Gastrocnemius medialis (tissue), 4 donors: ENCODE measurements at regions not wholly inside any gene's neighbourhood (a gene's known extent, or its start where the extent isn't known, plus 50 kb on each side); places are given as distances from the start of the nearest gene placed in this dataset.

Experiments used
- ATAC-seq, 2 donors: fragments of 150-250 bp; one replicate each; pipeline ENCODE4 v1.9.1; 2016
- DNase-seq, 2 donors: peaks; one replicate each; pipeline ENCODE4 v3.0.0-alpha.2; 2019
- H3K27ac ChIP-seq, 4 donors: fragments of 200-600 bp; sonication (generic); 1 replicate in 1 of 4; 2 replicates in 3 of 4; pipeline ENCODE4 v1.5.1; 2016 to 2018; ENCODE audit warnings: mild to moderate bottlenecking in 2 of 4, moderate library complexity in 1 of 4
- H3K27me3 ChIP-seq, 3 donors: fragments of 200-600 bp; sonication (generic) in 2 of 3; 1 replicate in 1 of 3; 2 replicates in 2 of 3; pipeline versions ENCODE4 v1.5.1 to v1.6.0; 2016 to 2019; ENCODE audit warnings: mild to moderate bottlenecking in 1 of 3, moderate library complexity in 1 of 3
- H3K36me3 ChIP-seq, 2 donors: fragments of 200-600 bp; sonication (generic) in 1 of 2; one replicate each; pipeline ENCODE4 v1.5.1; 2017 to 2018
- H3K4me1 ChIP-seq, 2 donors: fragments of 200-600 bp; sonication (generic) in 1 of 2; one replicate each; pipeline ENCODE4 v1.5.1; 2016 to 2017; ENCODE audit warnings: mild to moderate bottlenecking in 2 of 2
- H3K4me3 ChIP-seq, 4 donors: fragments of 200-600 bp; sonication (generic) in 3 of 4; 1 replicate in 1 of 4; 2 replicates in 3 of 4; pipeline ENCODE4 v1.5.1; 2016 to 2019; ENCODE audit warnings: mild to moderate bottlenecking in 2 of 4
- H3K9me3 ChIP-seq, 3 donors: fragments of 200-600 bp; sonication (generic) in 2 of 3; 1 replicate in 1 of 3; 2 replicates in 2 of 3; pipeline ENCODE4 v1.5.1; 2016 to 2019
- POLR2A ChIP-seq, 2 donors: fragments of 450-650 bp; IDR thresholded peaks; one replicate each; pipeline ENCODE4 v1.6.1; 2017; ENCODE audit warnings: antibody characterized with exemption in 2 of 2, mild to moderate bottlenecking in 2 of 2, moderate library complexity in 2 of 2
- in situ Hi-C, 4 donors: fragments of 200-750 bp; cut with MboI; loops; one replicate each; pipeline versions ENCODE4 v1.15.0 to v1.8.0; 2017; ENCODE audit warnings: low sequenced_read_pairs in 4 of 4
- intact Hi-C: fragments of 100-400 bp; cut with DNase I; formaldehyde crosslinking; loops from one replicate; pipeline ENCODE4 v1.15.1; 2023; ENCODE audit warnings: low total_unique reads
- TF ChIP-seq, protein P1 (sequence below), 5 experiments: fragments of 450-650 bp in 3 of 5; fragments of 200-600 bp in 2 of 5; sonication (generic) in 2 of 5; IDR thresholded peaks in 4 of 5; conservative IDR thresholded peaks in 1 of 5; 1 replicate in 4 of 5; 2 replicates in 1 of 5; pipeline ENCODE4 v1.5.1; 2016 to 2019; ENCODE audit warnings: antibody characterized with exemption in 5 of 5, mild to moderate bottlenecking in 3 of 5, moderate library complexity in 3 of 5

DNA sequence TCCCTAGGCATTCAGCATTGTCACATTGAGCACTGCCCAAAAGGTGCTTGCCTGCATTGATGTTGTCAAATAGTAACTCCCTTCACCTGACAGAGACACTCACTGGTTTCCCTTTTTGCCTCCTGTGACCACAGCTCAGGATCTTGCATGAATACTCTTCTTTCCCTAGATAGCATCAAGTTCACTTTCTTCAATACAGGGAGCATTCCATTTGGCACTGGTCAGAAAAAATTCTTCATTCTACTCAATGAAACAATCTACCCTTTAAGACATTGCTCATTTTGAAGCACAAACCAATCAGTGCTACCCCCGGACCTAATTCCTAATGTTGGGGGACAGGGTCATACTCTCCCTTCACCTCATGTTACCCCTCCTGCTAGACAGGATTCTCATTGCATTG lies 319.0 kb upstream of the SNX7 start:
- no peaks in the 10 kb centered on the region for H3K36me3 ChIP-seq
- intact Hi-C loops (no loop called here), in situ Hi-C loops (no loop called here)
- TF ChIP-seq, protein P1, sequence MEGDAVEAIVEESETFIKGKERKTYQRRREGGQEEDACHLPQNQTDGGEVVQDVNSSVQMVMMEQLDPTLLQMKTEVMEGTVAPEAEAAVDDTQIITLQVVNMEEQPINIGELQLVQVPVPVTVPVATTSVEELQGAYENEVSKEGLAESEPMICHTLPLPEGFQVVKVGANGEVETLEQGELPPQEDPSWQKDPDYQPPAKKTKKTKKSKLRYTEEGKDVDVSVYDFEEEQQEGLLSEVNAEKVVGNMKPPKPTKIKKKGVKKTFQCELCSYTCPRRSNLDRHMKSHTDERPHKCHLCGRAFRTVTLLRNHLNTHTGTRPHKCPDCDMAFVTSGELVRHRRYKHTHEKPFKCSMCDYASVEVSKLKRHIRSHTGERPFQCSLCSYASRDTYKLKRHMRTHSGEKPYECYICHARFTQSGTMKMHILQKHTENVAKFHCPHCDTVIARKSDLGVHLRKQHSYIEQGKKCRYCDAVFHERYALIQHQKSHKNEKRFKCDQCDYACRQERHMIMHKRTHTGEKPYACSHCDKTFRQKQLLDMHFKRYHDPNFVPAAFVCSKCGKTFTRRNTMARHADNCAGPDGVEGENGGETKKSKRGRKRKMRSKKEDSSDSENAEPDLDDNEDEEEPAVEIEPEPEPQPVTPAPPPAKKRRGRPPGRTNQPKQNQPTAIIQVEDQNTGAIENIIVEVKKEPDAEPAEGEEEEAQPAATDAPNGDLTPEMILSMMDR (IDR thresholded peaks at IDR 0.05 in 4 of 5, conservative IDR thresholded peaks at IDR 0.05 in 1 of 5): no peak
- no peak for TF ChIP-seq POLR2A (IDR thresholded peaks at IDR 0.05)
- no peaks in the 10 kb centered on the region for H3K4me1 ChIP-seq
- DNase-seq (no peak), ATAC-seq (no peak)
- no peaks in the 10 kb centered on the region for H3K9me3 ChIP-seq
- no peaks in the 10 kb centered on the region for H3K27me3 ChIP-seq
- H3K4me3 ChIP-seq: no peak overlapping the region
- H3K27ac ChIP-seq: no peak overlapping the region

DNA sequence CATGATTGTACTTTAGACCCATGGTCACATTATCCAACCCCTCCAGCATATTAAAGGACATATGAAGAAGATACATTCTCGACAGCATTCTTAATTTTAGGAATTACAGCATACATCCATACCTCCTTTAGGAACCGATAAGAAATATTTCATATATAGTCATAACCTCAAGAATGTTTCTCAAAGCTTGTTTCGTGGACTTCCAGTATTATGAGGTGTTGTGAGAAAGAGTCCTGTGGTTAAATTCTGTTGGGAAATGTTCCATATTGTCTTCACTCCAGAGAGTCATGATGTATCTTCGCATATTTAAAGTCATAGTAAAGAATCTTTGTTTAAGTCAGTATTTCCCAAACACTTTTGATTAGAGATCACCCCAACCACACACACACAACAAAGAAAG lies 321.0 kb upstream of the SNX7 start:
- no peaks in the 10 kb centered on the region for H3K9me3 ChIP-seq
- H3K4me3 ChIP-seq: no peak overlapping the region
- H3K36me3 ChIP-seq: no peaks in the 10 kb centered on the region
- ATAC-seq: no peak
- no peak for DNase-seq
- TF ChIP-seq POLR2A (IDR thresholded peaks at IDR 0.05): no peak
- H3K27me3 ChIP-seq: no peaks in the 10 kb centered on the region
- no peaks in the 10 kb centered on the region for H3K4me1 ChIP-seq
- H3K27ac ChIP-seq: no peak overlapping the region
- intact Hi-C loops: no loop called here
- in situ Hi-C loops: no loop called here

DNA sequence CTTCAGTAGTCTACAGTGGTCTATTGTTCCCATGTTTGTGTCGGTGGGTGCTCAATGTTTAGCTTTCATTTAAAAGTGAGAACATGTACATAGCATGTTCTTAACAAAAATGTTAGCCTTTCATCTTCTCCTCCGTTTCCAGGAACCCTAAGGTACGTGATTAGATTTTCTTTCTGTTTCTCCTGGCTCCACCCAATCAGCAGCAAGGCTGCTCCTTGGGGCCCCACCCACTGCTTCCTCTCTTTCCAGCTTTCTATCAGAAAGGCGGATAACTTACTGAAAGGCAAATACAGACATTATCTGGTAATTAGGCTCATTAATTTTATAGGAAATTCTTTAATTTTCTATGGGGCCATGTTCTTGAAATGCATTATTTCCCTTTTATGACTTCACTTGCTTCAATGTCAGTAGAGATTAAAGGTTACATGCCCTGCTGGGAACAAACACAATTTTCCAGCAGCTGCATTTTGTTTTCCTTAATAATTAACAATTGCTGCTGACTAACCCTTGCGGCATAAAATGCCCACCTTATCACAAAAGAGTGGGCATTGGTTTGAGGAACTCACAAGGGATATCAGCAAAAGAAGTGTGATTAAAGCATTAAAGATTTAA lies 324.9 kb upstream of the SNX7 start:
- in situ Hi-C loops: no loop called here
- no peaks in the 10 kb centered on the region for H3K9me3 ChIP-seq
- ATAC-seq: no peak
- TF ChIP-seq POLR2A (IDR thresholded peaks at IDR 0.05): no peak
- TF ChIP-seq, protein P1 (IDR thresholded peaks at IDR 0.05 in 4 of 5, conservative IDR thresholded peaks at IDR 0.05 in 1 of 5): no peak
- H3K4me1 ChIP-seq: no peaks in the 10 kb centered on the region
- no peaks in the 10 kb centered on the region for H3K27me3 ChIP-seq
- no peaks in the 10 kb centered on the region for H3K36me3 ChIP-seq
- intact Hi-C loops: no loop called here
- no peak for DNase-seq
- H3K27ac ChIP-seq: no peak overlapping the region
- H3K4me3 ChIP-seq: no peak overlapping the region

DNA sequence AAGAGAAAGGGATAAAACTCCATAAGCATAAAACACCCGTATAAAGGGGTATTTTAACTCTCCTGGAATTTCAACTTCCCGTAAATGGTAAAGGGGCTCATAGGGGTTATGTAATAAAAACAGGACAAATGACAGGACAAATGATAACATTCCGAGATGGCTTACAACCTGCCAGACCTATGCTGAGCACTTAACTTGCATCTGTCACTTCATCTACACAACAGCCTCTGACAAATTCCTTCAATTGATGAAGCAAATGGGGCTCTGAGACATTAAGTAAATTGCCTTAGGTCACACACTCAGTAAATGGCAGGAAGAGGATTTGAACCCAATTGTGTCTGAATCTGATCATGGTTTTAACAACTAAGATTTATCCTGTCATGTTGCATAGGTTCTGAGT lies 327.6 kb upstream of the SNX7 start:
- DNase-seq (no peak), ATAC-seq (no peak)
- in situ Hi-C loops (no loop called here), intact Hi-C loops (no loop called here)
- H3K36me3 ChIP-seq: no peaks in the 10 kb centered on the region
- H3K4me1 ChIP-seq: no peaks in the 10 kb centered on the region
- H3K4me3 ChIP-seq: no peak overlapping the region
- H3K27me3 ChIP-seq: no peaks in the 10 kb centered on the region
- no peaks in the 10 kb centered on the region for H3K9me3 ChIP-seq
- TF ChIP-seq POLR2A (IDR thresholded peaks at IDR 0.05): no peak
- TF ChIP-seq, protein P1 (IDR thresholded peaks at IDR 0.05 in 4 of 5, conservative IDR thresholded peaks at IDR 0.05 in 1 of 5): no peak
- H3K27ac ChIP-seq: no peak overlapping the region

DNA sequence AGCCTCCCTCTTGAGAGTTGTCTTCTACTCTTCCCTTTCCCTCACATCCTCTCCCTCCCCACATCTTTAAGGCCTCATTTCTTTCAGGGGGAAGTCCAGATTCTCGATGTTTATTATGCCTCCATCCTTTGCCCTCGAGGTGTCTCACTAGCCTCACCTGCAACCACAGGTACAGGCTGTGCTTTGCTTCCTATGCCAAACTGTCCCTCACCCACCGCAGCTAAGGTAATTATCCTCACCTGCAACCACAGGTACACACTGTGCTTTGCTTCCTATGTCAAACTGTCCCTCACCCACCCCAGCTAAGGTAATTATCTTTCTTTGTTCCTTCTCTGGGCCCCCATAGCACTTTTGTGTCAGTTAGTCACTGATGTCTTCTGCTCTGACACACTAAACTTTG lies 328.1 kb upstream of the SNX7 start:
- DNase-seq (no peak), ATAC-seq (no peak)
- intact Hi-C loops: no loop called here
- H3K36me3 ChIP-seq: no peaks in the 10 kb centered on the region
- no peak overlapping the region for H3K27ac ChIP-seq
- no peaks in the 10 kb centered on the region for H3K4me1 ChIP-seq
- no peak for TF ChIP-seq POLR2A (IDR thresholded peaks at IDR 0.05)
- TF ChIP-seq, protein P1 (IDR thresholded peaks at IDR 0.05 in 4 of 5, conservative IDR thresholded peaks at IDR 0.05 in 1 of 5): no peak
- H3K27me3 ChIP-seq: no peaks in the 10 kb centered on the region
- in situ Hi-C loops: no loop called here
- H3K4me3 ChIP-seq: no peak overlapping the region
- H3K9me3 ChIP-seq: no peaks in the 10 kb centered on the region
